ENCODE measurements at regions not wholly inside any gene's neighbourhood (a gene's known extent, or its start where the extent isn't known, plus 50 kb on each side); places are given as distances from the start of the nearest gene placed in this dataset.
A peak's percentile ranks its signal among the peaks of the same experiment; 100 is the strongest.

DNA sequence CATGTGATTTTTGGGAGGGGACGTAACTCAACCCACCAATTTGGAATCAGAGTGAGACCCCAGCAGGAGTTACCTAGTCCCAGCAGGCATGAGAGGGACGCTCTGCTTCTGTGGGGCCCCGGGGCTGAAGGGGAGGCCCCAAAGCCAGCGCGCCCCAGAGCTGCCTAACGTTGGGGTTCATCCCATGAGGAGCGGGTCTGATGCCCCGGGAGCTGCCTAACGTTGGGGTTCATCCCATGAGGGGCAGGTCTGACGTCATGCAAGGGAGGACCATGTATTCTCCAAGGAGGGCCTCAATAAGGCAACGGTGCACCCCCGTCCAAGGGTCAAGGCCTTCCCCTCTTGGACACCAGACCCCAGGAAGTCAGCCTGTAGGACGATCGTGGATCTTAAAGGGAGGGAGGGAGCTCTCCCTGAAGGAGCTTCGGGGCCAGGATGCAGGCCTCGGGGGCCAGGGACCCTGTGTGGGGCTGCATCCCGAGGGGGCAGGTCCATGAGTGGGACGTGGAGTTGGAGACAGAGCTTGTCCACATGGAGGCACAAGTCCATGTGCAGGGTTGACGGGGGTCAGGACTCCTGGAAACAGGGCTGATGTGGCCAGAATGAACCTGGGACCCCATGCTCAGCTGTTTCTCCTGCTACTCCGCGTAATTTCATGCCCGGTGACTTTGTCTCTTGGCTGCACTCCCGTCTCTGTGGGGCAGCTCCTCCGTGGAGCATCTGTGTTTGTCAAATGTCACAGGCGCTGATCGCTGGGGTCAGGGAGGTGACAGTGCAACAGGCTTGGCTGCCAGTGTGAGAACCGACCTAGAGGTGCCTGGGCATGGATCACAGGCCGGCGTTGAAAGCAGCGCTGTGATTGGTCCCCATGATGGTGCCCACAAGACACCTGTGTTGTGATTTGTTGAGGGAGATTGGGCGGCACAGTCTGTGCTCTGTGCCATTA, 1029.1 kb downstream of the BRD1 start:
- Histone ChIP-seq H3K27me3 (peaks cover 0 to 14% (median 0%) of the 10 kb centered on the region in 9 donors), H3K4me3 (no peak overlapping the region), H3K4me1 (no peaks in the 10 kb centered on the region), H3K27ac (no peak overlapping the region), H3K9me3 (peaks cover 0 to 5% (median 0%) of the 10 kb centered on the region in 12 donors), H3K36me3 (no peaks in the 10 kb centered on the region)
- no peak for ATAC-seq
- intact Hi-C loops (cut with DNase I), result no loop called here
- 79 to 84% (median 83%) methylated on average over 12 to 31 of the region's 31 CpGs for WGBS, 4 donors
- no peak for DNase-seq
- TF ChIP-seq, protein P1, sequence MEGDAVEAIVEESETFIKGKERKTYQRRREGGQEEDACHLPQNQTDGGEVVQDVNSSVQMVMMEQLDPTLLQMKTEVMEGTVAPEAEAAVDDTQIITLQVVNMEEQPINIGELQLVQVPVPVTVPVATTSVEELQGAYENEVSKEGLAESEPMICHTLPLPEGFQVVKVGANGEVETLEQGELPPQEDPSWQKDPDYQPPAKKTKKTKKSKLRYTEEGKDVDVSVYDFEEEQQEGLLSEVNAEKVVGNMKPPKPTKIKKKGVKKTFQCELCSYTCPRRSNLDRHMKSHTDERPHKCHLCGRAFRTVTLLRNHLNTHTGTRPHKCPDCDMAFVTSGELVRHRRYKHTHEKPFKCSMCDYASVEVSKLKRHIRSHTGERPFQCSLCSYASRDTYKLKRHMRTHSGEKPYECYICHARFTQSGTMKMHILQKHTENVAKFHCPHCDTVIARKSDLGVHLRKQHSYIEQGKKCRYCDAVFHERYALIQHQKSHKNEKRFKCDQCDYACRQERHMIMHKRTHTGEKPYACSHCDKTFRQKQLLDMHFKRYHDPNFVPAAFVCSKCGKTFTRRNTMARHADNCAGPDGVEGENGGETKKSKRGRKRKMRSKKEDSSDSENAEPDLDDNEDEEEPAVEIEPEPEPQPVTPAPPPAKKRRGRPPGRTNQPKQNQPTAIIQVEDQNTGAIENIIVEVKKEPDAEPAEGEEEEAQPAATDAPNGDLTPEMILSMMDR (IDR thresholded peaks at IDR 0.05), result no peak
- TF ChIP-seq POLR2A (IDR thresholded peaks at IDR 0.05), result no peak

DNA sequence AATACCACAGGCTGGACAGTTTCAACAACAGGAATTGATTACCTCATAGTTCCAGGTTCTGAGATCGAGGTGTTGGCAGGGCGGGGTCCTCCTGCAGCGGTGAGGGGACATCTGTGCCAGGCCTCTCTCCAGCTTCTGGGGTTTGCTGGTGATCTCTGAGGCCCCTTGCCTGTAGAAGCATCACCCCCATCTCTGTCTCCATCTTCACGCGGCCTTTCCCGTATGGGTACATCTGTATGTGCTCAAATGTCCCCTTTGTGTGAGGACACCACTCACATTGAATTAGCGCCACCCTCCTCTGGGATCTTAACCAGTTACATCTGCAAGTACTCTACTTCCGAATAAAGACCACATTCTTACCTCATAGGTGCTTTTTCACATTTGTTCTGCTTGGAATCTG, 1029.9 kb downstream of the BRD1 start:
- DNase-seq, result no peak
- ATAC-seq, result no peak
- TF ChIP-seq POLR2A (IDR thresholded peaks at IDR 0.05), result no peak
- TF ChIP-seq, protein P1 (IDR thresholded peaks at IDR 0.05), result no peak
- H3K27me3 ChIP-seq, result peaks cover 0 to 17% (median 0%) of the 10 kb centered on the region in 9 donors
- H3K4me3 ChIP-seq, result no peak overlapping the region
- H3K4me1 ChIP-seq, result no peaks in the 10 kb centered on the region
- WGBS, 4 donors, result 85 to 97% (median 92%) methylated on average over 8 of the region's 8 CpGs
- intact Hi-C loops (cut with DNase I), result no loop called here
- H3K9me3 ChIP-seq, result peaks cover 0 to 7% (median 0%) of the 10 kb centered on the region in 12 donors
- no peak overlapping the region for H3K27ac ChIP-seq
- no peaks in the 10 kb centered on the region for H3K36me3 ChIP-seq

DNA sequence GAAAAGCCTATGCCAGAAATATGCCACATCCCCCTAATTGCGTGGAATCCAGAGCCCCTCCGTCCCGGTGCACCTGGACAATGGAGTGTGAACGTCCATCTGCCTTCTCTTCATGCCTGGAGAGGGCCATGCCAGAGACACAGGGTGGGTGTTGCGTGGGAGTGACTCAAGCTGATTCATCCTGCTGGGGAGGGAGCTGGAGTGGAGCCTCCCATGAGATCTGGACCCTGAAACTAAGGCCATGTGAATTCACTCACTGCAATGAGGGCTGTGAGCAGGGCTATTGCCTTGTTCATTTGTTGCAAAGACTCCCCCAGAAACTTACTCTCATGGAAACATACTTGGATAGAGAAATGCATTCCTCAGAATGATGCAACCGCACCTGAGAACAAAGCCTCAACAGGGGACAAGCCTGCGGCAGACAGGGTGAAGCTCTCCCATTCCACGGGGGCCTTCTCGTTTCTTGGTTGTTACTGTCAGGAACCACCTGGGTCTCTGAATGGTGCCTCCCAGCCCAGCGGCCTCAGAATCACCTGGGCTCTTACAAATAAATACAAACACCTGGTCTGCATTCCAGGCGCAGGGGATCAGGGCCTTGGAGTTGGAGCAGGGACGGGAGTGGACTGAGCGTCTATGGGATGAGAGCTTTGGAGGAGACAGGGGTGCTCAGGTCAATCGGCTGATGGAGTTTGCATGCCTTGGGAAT, 1031.2 kb downstream of the BRD1 start:
- peak in 1 of 4 donors; percentile 59 for ATAC-seq
- no peak for TF ChIP-seq POLR2A (IDR thresholded peaks at IDR 0.05)
- H3K4me1 ChIP-seq, result no peaks in the 10 kb centered on the region
- peaks cover 0 to 10% (median 0%) of the 10 kb centered on the region in 12 donors for H3K9me3 ChIP-seq
- H3K27me3 ChIP-seq, result peaks cover 0 to 15% (median 0%) of the 10 kb centered on the region in 9 donors
- H3K36me3 ChIP-seq, result no peaks in the 10 kb centered on the region
- no peak overlapping the region for H3K4me3 ChIP-seq
- no peak for DNase-seq
- H3K27ac ChIP-seq, result no peak overlapping the region
- 74 to 76% (median 75%) methylated on average over 14 of the region's 14 CpGs for WGBS, 4 donors
- intact Hi-C loops (cut with DNase I), result no loop called here

DNA sequence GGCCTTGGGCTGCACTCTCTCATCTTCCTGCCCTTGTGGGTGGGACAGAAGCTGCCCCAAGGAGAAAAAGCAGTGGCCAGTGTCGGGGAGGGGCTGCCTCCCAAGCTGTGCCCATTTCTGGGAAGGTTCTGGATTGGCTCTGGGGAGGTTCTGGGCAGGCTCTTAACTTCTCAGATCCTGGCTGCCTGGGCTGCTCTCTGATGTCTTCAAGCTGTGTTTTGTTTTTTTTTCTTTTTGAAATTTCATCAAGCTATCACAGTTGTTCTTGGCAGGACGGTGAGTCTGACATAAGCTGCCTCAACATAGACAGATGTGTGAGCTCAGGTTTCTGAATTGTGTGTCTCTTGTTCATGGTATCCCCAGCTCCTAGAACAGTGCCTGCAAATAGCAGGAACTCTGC, 1032.0 kb downstream of the BRD1 start:
- ATAC-seq (peak; percentile 37 to 76 (median 56)), DNase-seq (peak in 1 of 5 donors; percentile 40)
- no peak for TF ChIP-seq POLR2A (IDR thresholded peaks at IDR 0.05)
- TF ChIP-seq, protein P1 (IDR thresholded peaks at IDR 0.05), result no peak

More for the DNA sequence above, 1032.0 kb downstream of the BRD1 start:
- H3K9me3 ChIP-seq, result peaks cover 0 to 10% (median 0%) of the 10 kb centered on the region in 12 donors
- 36 to 52% (median 44%) methylated on average over 2 of the region's 2 CpGs for WGBS, 4 donors
- no peak overlapping the region for H3K27ac ChIP-seq
- intact Hi-C loops (cut with DNase I), result no loop called here
- peaks cover 0 to 15% (median 0%) of the 10 kb centered on the region in 9 donors for H3K27me3 ChIP-seq
- H3K4me1 ChIP-seq, result no peaks in the 10 kb centered on the region
- H3K4me3 ChIP-seq, result no peak overlapping the region
- no peaks in the 10 kb centered on the region for H3K36me3 ChIP-seq

Measured in heart left ventricle (tissue), 16 donors.